Caco-2 (cell line): ENCODE measurements at regions not wholly inside any gene's neighbourhood (a gene's known extent, or its start where the extent isn't known, plus 50 kb on each side); places are given as distances from the start of the nearest gene placed in this dataset.

Source experiments
- BruUV-seq: library from RNA; stranded (reverse); fragments of 400-500 nt; replicated peaks from 2 replicates; lab custom pipeline; 2021; lab: Mats Ljungman, UMichigan
- CTCF ChIA-PET: fragments of 300-600 bp; sonication (Branson Sonifier 250); formaldehyde crosslinking; loops from one replicate; lab custom pipeline; 2022; ENCODE audit warnings: antibody characterized with exemption; lab: Charles Lee
- POLR2A ChIA-PET: fragments of 300-600 bp; sonication (Branson Sonifier 250); formaldehyde crosslinking; loops from one replicate; lab custom pipeline; 2022; ENCODE audit warnings: antibody characterized with exemption; lab: Charles Lee
- DNase-seq, 2 experiments: peaks; one replicate each; pipeline versions ENCODE4 v3.0.0 to v3.0.0-alpha.2; 2020 to 2022
- H3K27me3 ChIP-seq: replicated peaks from 2 replicates; pipeline ENCODE4 v1.6.0; 2011; ENCODE audit warnings: low read length; ENCODE audit not compliant: control insufficient read depth, insufficient read depth
- H3K36me3 ChIP-seq: 2 replicates; pipeline ENCODE4 v1.5.1; 2011; ENCODE audit warnings: low read length; ENCODE audit not compliant: control insufficient read depth, insufficient read depth
- H3K4me1 ChIP-seq: fragments of 250-450 bp; sonication (Bioruptor Pico); 2 replicates; pipeline ENCODE4 v1.5.1; 2020; ENCODE audit warnings: mild to moderate bottlenecking
- H3K4me3 ChIP-seq: 2 replicates; pipeline ENCODE4 v1.5.1; 2011; ENCODE audit warnings: low read depth, mild to moderate bottlenecking, control low read depth, low read length
- H3K9me3 ChIP-seq: fragments of 250-450 bp; sonication (Bioruptor Pico); 2 replicates; pipeline ENCODE4 v1.5.1; 2020; ENCODE audit warnings: mild to moderate bottlenecking, moderate library complexity
- H3K27ac Mint-ChIP-seq: one replicate; pipeline ENCODE4 v1.8.0; 2022; ENCODE audit warnings: mixed read lengths; ENCODE audit not compliant: unreplicated experiment
- H3K27me3 Mint-ChIP-seq: one replicate; pipeline ENCODE4 v1.8.0; 2022; ENCODE audit warnings: mixed read lengths; ENCODE audit not compliant: insufficient read depth, unreplicated experiment
- H3K36me3 Mint-ChIP-seq: one replicate; pipeline ENCODE4 v1.8.0; 2022; ENCODE audit warnings: mild to moderate bottlenecking, mixed read lengths; ENCODE audit not compliant: insufficient read depth, unreplicated experiment
- H3K4me1 Mint-ChIP-seq: one replicate; pipeline ENCODE4 v1.8.0; 2022; ENCODE audit warnings: low read depth, mixed read lengths; ENCODE audit not compliant: unreplicated experiment
- H3K4me3 Mint-ChIP-seq: one replicate; pipeline ENCODE4 v1.8.0; 2022; ENCODE audit warnings: mild to moderate bottlenecking, moderate library complexity, mixed read lengths; ENCODE audit not compliant: unreplicated experiment
- H3K9me3 Mint-ChIP-seq: one replicate; pipeline ENCODE4 v1.8.0; 2022; ENCODE audit warnings: mixed read lengths; ENCODE audit not compliant: unreplicated experiment
- CTCF ChIP-seq, 2 experiments: fragments of 200-600 bp in 1 of 2; IDR thresholded peaks; 1 replicate in 1 of 2; 2 replicates in 1 of 2; pipeline versions ENCODE4 v1.5.1 to v1.8.0; 2011 to 2022; ENCODE audit warnings: antibody characterized with exemption in 1 of 2, control low read depth in 1 of 2, inconsistent platforms in 1 of 2, low read depth in 1 of 2, low read length in 1 of 2, mild to moderate bottlenecking in 1 of 2, moderate library complexity in 1 of 2; ENCODE audit not compliant: insufficient read depth in 1 of 2, severe bottlenecking in 1 of 2, unreplicated experiment in 1 of 2
- intact Hi-C: fragments of 100-400 bp; cut with micrococcal nuclease; formaldehyde crosslinking; loops from one replicate; pipeline ENCODE4 v1.10.0; 2022; ENCODE audit not compliant: unreplicated experiment

- Mint-ChIP-seq H3K4me1 (no peaks in the 10 kb centered on the region), H3K9me3 (no peaks in the 10 kb centered on the region), H3K27me3 (peaks cover 5% of the 10 kb centered on the region), H3K36me3 (no peaks in the 10 kb centered on the region), H3K27ac (no peak overlapping the region), H3K4me3 (no peak overlapping the region)
- ChIA-PET CTCF (no interaction called here), POLR2A (no interaction called here)
- no peaks in the 10 kb centered on the region for H3K4me1 ChIP-seq
- intact Hi-C loops, result no loop called here
- no TSS peak for BruUV-seq
- no peak overlapping the region for H3K4me3 ChIP-seq
- no peaks in the 10 kb centered on the region for H3K36me3 ChIP-seq
- TF ChIP-seq CTCF (IDR thresholded peaks at IDR 0.05; ENCODE audit: insufficient read depth in 1 of 2, low read depth in 1 of 2, low read length in 1 of 2, severe bottlenecking in 1 of 2, unreplicated experiment in 1 of 2), result no peak
- H3K9me3 ChIP-seq, result no peaks in the 10 kb centered on the region
- no peaks in the 10 kb centered on the region; the same call in 1 of the 2 replicates for H3K27me3 ChIP-seq
- DNase-seq, result no peak
Measured at GRCh38 chr2:106745468-106745867, 140.5 kb downstream of the ST6GAL2 start.

DNA sequence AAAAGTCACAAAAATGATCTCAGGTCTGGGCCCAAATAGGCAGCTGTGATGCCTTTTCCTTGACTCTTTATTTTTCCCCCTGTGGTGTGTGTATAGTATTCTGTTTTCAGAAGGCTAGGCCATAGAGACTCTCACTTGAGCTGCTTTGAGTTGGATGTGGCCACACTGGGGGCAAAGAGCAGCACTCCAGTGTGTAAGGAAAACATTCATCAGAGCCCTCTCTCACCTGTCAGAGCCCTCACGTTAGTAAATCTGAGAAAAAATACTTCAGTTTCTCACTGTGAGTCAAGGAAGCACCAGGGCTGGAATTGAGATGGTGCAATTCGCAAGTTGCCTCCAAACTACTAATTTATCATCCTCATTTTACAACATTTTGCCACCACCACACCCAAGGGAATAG lies 136.1 kb downstream of the ST6GAL2 start:
- no peak for DNase-seq
- no peak overlapping the region for H3K4me3 ChIP-seq
- CTCF ChIA-PET, result no interaction called here
- no TSS peak for BruUV-seq
- no peaks in the 10 kb centered on the region; the same call in 1 of the 2 replicates for H3K27me3 ChIP-seq
- no peak overlapping the region for H3K27ac Mint-ChIP-seq
- intact Hi-C loops, result no loop called here
- no peaks in the 10 kb centered on the region for H3K9me3 ChIP-seq
- H3K4me1 Mint-ChIP-seq, result no peaks in the 10 kb centered on the region
- no peaks in the 10 kb centered on the region for H3K36me3 ChIP-seq
- TF ChIP-seq CTCF (IDR thresholded peaks at IDR 0.05; ENCODE audit: insufficient read depth in 1 of 2, low read depth in 1 of 2, low read length in 1 of 2, severe bottlenecking in 1 of 2, unreplicated experiment in 1 of 2), result no peak
- no peaks in the 10 kb centered on the region for H3K9me3 Mint-ChIP-seq
- no peak overlapping the region for H3K4me3 Mint-ChIP-seq
- no peaks in the 10 kb centered on the region for H3K36me3 Mint-ChIP-seq
- H3K27me3 Mint-ChIP-seq, result peaks cover 12% of the 10 kb centered on the region
- POLR2A ChIA-PET, result no interaction called here
- H3K4me1 ChIP-seq, result no peaks in the 10 kb centered on the region
